SK-N-SH treated with all-trans-retinoic acid at 6 μM for 48 hours (cell line): ENCODE measurements at regions not wholly inside any gene's neighbourhood (a gene's known extent, or its start where the extent isn't known, plus 50 kb on each side); places are given as distances from the start of the nearest gene placed in this dataset.

Experiments
- ATAC-seq: fragments of 200-7000 bp; cut with Tn5 transposase; 3 replicates; pipeline ENCODE4 v1.9.1; 2020; ENCODE audit warnings: mild to moderate bottlenecking, moderate library complexity
- ARNTL ChIP-seq: fragments of 450-650 bp; formaldehyde crosslinking; IDR thresholded peaks from 2 replicates; pipeline ENCODE4 v1.5.0; 2020; ENCODE audit warnings: low read depth, mild to moderate bottlenecking, moderate library complexity, borderline replicate concordance
- CSRNP3 ChIP-seq: fragments of 250-450 bp; sonication (Bioruptor Pico); IDR thresholded peaks from 2 replicates; pipeline ENCODE4 v1.5.1; 2021; ENCODE audit warnings: mild to moderate bottlenecking, moderate library complexity
- ESRRG ChIP-seq: fragments of 250-450 bp; sonication (Bioruptor Pico); IDR thresholded peaks from 2 replicates; pipeline ENCODE4 v1.6.1; 2021; ENCODE audit warnings: mild to moderate bottlenecking
- GLIS3 ChIP-seq: fragments of 250-450 bp; sonication (Bioruptor Pico); IDR thresholded peaks from 2 replicates; pipeline ENCODE4 v1.5.0; 2020; ENCODE audit warnings: mild to moderate bottlenecking, moderate library complexity
- OSR1 ChIP-seq: fragments of 250-450 bp; sonication (Bioruptor Pico); IDR thresholded peaks from 2 replicates; pipeline ENCODE4 v1.8.0; 2022; ENCODE audit warnings: moderate library complexity, mild to moderate bottlenecking, inconsistent platforms
- PPARA ChIP-seq: fragments of 250-450 bp; sonication (Bioruptor Pico); IDR thresholded peaks from 2 replicates; pipeline ENCODE4 v1.5.0; 2020; ENCODE audit warnings: mild to moderate bottlenecking, borderline replicate concordance
- RARB ChIP-seq: fragments of 250-450 bp; sonication (Bioruptor Pico); IDR thresholded peaks from 2 replicates; pipeline ENCODE4 v1.8.0; 2021; ENCODE audit warnings: mild to moderate bottlenecking, moderate library complexity
- SNAI2 ChIP-seq: fragments of 250-450 bp; sonication (Bioruptor Pico); IDR thresholded peaks from 2 replicates; pipeline ENCODE4 v1.5.0; 2020; ENCODE audit warnings: mild to moderate bottlenecking, moderate library complexity
- TCF4 ChIP-seq: fragments of 250-450 bp; sonication (Bioruptor Pico); IDR thresholded peaks from 2 replicates; pipeline ENCODE4 v1.8.0; 2021; ENCODE audit warnings: mild to moderate bottlenecking, moderate library complexity, borderline replicate concordance
- TOX ChIP-seq: fragments of 250-450 bp; sonication (Bioruptor Pico); IDR thresholded peaks from 2 replicates; pipeline ENCODE4 v1.8.0; 2021; ENCODE audit warnings: mild to moderate bottlenecking, moderate library complexity, borderline replicate concordance
- ZC3H10 ChIP-seq: fragments of 250-450 bp; sonication (Bioruptor Pico); IDR thresholded peaks from 2 replicates; pipeline ENCODE4 v1.5.1; 2021; ENCODE audit warnings: mild to moderate bottlenecking, moderate library complexity
- ZFP3 ChIP-seq: fragments of 250-450 bp; sonication (Bioruptor Pico); IDR thresholded peaks from 2 replicates; pipeline ENCODE4 v1.5.0; 2020; ENCODE audit warnings: mild to moderate bottlenecking, moderate library complexity
- ZFP30 ChIP-seq: fragments of 450-650 bp; formaldehyde crosslinking; IDR thresholded peaks from 2 replicates; pipeline ENCODE4 v1.5.0; 2022; ENCODE audit warnings: mild to moderate bottlenecking, moderate library complexity
- ZNF70 ChIP-seq: fragments of 450-650 bp; formaldehyde crosslinking; IDR thresholded peaks from 2 replicates; pipeline ENCODE4 v1.5.0; 2020; ENCODE audit warnings: mild to moderate bottlenecking, moderate library complexity
- ZNF8 ChIP-seq: fragments of 450-650 bp; formaldehyde crosslinking; IDR thresholded peaks from 2 replicates; pipeline ENCODE4 v1.5.0; 2020; ENCODE audit warnings: mild to moderate bottlenecking, moderate library complexity
- TF ChIP-seq, protein P1 (sequence below): fragments of 250-450 bp; sonication (Bioruptor Pico); IDR thresholded peaks from 2 replicates; pipeline ENCODE4 v1.8.0; 2020; ENCODE audit warnings: mild to moderate bottlenecking, moderate library complexity, borderline replicate concordance
- TF ChIP-seq, protein P2 (sequence below): fragments of 250-450 bp; sonication (Bioruptor Pico); IDR thresholded peaks from 2 replicates; pipeline ENCODE4 v1.8.0; 2021; ENCODE audit warnings: low read depth, mild to moderate bottlenecking, moderate library complexity, borderline replicate concordance
- TF ChIP-seq, protein P3 (sequence below): fragments of 250-450 bp; sonication (Bioruptor Pico); IDR thresholded peaks from 2 replicates; pipeline ENCODE4 v1.5.0; 2020; ENCODE audit warnings: mild to moderate bottlenecking, moderate library complexity
- TF ChIP-seq, protein P4 (sequence below): fragments of 250-450 bp; sonication (Bioruptor Pico); IDR thresholded peaks from 2 replicates; pipeline ENCODE4 v1.5.1; 2020; ENCODE audit warnings: low read depth, mild to moderate bottlenecking, moderate library complexity

DNA sequence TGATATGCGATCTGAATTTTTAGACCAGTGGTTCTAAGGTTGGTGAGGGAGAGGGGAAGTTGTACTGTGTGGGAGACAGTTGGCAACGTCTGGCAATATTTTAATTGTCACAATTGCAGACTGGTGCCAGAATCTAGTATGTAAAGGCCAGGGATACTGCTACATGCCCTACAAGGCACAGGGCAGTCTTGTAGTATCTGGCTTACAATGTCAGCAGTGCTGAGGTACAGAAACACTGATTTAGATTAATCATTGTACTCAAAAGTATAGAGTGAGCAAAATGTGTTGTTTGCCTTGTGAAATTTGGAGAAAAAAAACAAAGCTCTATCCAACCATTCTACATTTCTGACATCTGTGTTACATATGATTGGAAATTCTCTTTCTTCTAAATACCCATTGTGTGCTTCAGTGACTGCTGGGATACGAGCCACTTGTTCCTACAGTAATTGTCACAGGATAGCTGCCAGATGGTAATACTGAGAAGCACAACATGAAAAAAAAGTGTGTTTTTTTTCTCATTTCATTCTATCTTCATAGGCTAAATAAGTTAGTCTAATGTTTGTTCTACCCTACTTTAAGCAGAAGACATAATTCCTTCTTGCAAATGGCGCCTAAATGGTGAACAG lies 526.7 kb upstream of the AGA start:
- no peak for TF ChIP-seq ZNF70 (CRISPR knock-in tag)
- no peak for TF ChIP-seq PPARA
- TF ChIP-seq, protein P1, sequence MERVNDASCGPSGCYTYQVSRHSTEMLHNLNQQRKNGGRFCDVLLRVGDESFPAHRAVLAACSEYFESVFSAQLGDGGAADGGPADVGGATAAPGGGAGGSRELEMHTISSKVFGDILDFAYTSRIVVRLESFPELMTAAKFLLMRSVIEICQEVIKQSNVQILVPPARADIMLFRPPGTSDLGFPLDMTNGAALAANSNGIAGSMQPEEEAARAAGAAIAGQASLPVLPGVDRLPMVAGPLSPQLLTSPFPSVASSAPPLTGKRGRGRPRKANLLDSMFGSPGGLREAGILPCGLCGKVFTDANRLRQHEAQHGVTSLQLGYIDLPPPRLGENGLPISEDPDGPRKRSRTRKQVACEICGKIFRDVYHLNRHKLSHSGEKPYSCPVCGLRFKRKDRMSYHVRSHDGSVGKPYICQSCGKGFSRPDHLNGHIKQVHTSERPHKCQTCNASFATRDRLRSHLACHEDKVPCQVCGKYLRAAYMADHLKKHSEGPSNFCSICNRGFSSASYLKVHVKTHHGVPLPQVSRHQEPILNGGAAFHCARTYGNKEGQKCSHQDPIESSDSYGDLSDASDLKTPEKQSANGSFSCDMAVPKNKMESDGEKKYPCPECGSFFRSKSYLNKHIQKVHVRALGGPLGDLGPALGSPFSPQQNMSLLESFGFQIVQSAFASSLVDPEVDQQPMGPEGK = no peak
- TF ChIP-seq, protein P2, sequence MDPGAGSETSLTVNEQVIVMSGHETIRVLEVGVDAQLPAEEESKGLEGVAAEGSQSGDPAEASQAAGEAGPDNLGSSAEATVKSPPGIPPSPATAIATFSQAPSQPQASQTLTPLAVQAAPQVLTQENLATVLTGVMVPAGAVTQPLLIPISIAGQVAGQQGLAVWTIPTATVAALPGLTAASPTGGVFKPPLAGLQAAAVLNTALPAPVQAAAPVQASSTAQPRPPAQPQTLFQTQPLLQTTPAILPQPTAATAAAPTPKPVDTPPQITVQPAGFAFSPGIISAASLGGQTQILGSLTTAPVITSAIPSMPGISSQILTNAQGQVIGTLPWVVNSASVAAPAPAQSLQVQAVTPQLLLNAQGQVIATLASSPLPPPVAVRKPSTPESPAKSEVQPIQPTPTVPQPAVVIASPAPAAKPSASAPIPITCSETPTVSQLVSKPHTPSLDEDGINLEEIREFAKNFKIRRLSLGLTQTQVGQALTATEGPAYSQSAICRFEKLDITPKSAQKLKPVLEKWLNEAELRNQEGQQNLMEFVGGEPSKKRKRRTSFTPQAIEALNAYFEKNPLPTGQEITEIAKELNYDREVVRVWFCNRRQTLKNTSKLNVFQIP (CRISPR knock-in tag) = no peak
- no peak for TF ChIP-seq SNAI2 (CRISPR knock-in tag)
- TF ChIP-seq CSRNP3 (CRISPR knock-in tag) = no peak
- no peak for TF ChIP-seq TOX (CRISPR knock-in tag)
- no peak for TF ChIP-seq ZNF8 (CRISPR knock-in tag)
- TF ChIP-seq, protein P3, sequence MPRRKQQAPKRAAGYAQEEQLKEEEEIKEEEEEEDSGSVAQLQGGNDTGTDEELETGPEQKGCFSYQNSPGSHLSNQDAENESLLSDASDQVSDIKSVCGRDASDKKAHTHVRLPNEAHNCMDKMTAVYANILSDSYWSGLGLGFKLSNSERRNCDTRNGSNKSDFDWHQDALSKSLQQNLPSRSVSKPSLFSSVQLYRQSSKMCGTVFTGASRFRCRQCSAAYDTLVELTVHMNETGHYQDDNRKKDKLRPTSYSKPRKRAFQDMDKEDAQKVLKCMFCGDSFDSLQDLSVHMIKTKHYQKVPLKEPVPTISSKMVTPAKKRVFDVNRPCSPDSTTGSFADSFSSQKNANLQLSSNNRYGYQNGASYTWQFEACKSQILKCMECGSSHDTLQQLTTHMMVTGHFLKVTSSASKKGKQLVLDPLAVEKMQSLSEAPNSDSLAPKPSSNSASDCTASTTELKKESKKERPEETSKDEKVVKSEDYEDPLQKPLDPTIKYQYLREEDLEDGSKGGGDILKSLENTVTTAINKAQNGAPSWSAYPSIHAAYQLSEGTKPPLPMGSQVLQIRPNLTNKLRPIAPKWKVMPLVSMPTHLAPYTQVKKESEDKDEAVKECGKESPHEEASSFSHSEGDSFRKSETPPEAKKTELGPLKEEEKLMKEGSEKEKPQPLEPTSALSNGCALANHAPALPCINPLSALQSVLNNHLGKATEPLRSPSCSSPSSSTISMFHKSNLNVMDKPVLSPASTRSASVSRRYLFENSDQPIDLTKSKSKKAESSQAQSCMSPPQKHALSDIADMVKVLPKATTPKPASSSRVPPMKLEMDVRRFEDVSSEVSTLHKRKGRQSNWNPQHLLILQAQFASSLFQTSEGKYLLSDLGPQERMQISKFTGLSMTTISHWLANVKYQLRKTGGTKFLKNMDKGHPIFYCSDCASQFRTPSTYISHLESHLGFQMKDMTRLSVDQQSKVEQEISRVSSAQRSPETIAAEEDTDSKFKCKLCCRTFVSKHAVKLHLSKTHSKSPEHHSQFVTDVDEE (CRISPR knock-in tag) = no peak
- no peak for TF ChIP-seq ZFP3 (CRISPR knock-in tag)
- no peak for TF ChIP-seq OSR1 (CRISPR knock-in tag)
- no peak for TF ChIP-seq ESRRG (CRISPR knock-in tag)
- no peak for TF ChIP-seq ARNTL (CRISPR knock-in tag)
- no peak for TF ChIP-seq GLIS3 (CRISPR knock-in tag)
- no peak for ATAC-seq

DNA sequence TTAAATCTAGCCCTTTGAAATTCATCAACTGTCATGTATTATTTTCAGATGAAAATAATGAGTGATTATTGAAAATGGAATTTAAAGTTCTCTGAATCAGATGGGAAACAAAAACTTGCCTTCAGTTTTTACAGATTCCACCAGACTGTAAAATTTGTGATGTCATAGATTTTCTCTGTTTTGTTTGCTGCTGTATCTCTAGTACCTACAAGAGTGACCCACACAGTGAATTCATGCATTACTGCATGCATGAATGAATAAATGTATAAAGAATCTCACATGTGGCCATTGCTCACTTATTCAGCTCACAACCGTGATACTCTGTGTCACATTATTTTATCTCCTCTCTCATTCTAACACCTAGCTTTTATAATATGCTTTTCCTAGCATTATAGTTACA lies 532.2 kb upstream of the AGA start:
- TF ChIP-seq, protein P2 (CRISPR knock-in tag) = no peak
- TF ChIP-seq ESRRG (CRISPR knock-in tag) = no peak
- TF ChIP-seq TOX (CRISPR knock-in tag) = no peak
- no peak for TF ChIP-seq ZNF8 (CRISPR knock-in tag)
- no peak for TF ChIP-seq GLIS3 (CRISPR knock-in tag)
- no peak for TF ChIP-seq ARNTL (CRISPR knock-in tag)
- TF ChIP-seq ZFP3 (CRISPR knock-in tag) = no peak
- no peak for TF ChIP-seq PPARA
- TF ChIP-seq, protein P3 (CRISPR knock-in tag) = no peak
- no peak for TF ChIP-seq CSRNP3 (CRISPR knock-in tag)
- no peak for TF ChIP-seq ZNF70 (CRISPR knock-in tag)
- TF ChIP-seq OSR1 (CRISPR knock-in tag) = no peak
- no peak for TF ChIP-seq TCF4 (CRISPR knock-in tag)
- no peak for TF ChIP-seq ZC3H10 (CRISPR knock-in tag)
- TF ChIP-seq, protein P4, sequence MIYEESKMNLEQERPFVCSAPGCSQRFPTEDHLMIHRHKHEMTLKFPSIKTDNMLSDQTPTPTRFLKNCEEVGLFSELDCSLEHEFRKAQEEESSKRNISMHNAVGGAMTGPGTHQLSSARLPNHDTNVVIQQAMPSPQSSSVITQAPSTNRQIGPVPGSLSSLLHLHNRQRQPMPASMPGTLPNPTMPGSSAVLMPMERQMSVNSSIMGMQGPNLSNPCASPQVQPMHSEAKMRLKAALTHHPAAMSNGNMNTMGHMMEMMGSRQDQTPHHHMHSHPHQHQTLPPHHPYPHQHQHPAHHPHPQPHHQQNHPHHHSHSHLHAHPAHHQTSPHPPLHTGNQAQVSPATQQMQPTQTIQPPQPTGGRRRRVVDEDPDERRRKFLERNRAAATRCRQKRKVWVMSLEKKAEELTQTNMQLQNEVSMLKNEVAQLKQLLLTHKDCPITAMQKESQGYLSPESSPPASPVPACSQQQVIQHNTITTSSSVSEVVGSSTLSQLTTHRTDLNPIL (CRISPR knock-in tag) = no peak
- no peak for TF ChIP-seq ZFP30 (CRISPR knock-in tag)
- no peak for TF ChIP-seq RARB (CRISPR knock-in tag)
- no peak for ATAC-seq
